A549 (cell line): ENCODE measurements at regions not wholly inside any gene's neighbourhood (a gene's known extent, or its start where the extent isn't known, plus 50 kb on each side); places are given as distances from the start of the nearest gene placed in this dataset.

Experiments used
- HEYL ChIP-seq: fragments of 250-450 bp; sonication (Bioruptor Pico); IDR thresholded peaks from 2 replicates; pipeline ENCODE4 v1.8.0; 2021; ENCODE audit warnings: mild to moderate bottlenecking, moderate library complexity
- KDM1A ChIP-seq: fragments of 200-600 bp; sonication (generic); IDR thresholded peaks from 2 replicates; pipeline ENCODE4 v1.6.1; 2016; ENCODE audit warnings: low read depth, mild to moderate bottlenecking
- MAZ ChIP-seq: fragments of 150-350 bp; IDR thresholded peaks from 2 replicates; pipeline ENCODE4 v1.6.1; 2014; ENCODE audit warnings: antibody characterized with exemption, low read depth, low read length, borderline replicate concordance
- TF ChIP-seq, protein P1 (sequence below): IDR thresholded peaks from 2 replicates; pipeline ENCODE4 v1.6.1; 2012
- TF ChIP-seq, protein P2 (sequence below): fragments of >200 bp; sonication (Bioruptor Twin); formaldehyde crosslinking; IDR thresholded peaks from 3 replicates; pipeline ENCODE4 v1.5.1; 2016
- TF ChIP-seq, protein P3 (sequence below): fragments of 200-600 bp; sonication (generic); IDR thresholded peaks from 2 replicates; pipeline ENCODE4 v1.6.1; 2016; ENCODE audit warnings: antibody characterized with exemption, mild to moderate bottlenecking, moderate library complexity

DNA sequence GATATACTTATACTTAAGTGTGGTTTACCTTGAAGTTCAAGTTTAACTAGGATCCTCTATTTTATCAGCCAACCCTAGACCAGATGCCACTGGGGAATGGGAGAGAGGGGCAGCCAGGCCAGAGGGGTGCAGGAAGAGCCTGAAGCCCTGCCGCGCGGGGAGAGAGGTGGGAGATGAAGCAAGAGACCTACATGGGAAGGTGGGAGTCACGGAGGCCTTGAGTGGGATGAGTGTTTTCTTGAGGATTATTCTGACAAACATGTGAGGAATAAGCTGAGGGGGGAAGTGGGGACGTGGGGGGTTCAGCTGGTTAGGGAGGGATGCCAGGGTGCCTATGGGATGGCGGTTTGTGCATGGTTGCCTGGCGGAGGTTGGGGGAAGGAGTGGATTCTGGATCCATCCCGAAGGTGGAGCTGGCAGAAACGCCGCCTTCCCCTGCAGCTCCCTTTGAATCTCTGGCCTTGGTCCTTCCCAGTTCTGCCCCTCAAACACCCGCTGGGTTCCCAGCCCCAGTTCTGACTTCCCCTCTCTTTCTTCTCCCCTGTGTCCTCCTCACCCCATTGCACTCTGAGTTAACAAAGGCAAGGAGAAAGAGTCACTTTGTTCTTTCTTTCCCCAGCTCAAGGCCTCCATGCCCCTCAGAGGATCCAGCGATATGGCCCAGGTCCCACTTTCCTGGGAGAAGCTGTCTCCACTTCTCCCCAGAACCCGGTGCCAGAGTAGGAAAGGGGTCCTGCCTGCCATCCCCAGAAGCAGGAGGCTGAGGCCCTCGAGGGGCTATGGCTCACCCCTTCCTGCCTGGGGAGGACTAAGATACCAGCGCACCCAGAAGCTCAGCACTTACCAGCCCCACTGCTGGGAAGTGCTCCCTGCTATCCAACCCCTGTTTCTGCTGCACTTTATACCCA is 274.2 kb downstream of the UACA start:
- TF ChIP-seq, protein P1, sequence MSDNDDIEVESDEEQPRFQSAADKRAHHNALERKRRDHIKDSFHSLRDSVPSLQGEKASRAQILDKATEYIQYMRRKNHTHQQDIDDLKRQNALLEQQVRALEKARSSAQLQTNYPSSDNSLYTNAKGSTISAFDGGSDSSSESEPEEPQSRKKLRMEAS: no peak
- TF ChIP-seq, protein P2, sequence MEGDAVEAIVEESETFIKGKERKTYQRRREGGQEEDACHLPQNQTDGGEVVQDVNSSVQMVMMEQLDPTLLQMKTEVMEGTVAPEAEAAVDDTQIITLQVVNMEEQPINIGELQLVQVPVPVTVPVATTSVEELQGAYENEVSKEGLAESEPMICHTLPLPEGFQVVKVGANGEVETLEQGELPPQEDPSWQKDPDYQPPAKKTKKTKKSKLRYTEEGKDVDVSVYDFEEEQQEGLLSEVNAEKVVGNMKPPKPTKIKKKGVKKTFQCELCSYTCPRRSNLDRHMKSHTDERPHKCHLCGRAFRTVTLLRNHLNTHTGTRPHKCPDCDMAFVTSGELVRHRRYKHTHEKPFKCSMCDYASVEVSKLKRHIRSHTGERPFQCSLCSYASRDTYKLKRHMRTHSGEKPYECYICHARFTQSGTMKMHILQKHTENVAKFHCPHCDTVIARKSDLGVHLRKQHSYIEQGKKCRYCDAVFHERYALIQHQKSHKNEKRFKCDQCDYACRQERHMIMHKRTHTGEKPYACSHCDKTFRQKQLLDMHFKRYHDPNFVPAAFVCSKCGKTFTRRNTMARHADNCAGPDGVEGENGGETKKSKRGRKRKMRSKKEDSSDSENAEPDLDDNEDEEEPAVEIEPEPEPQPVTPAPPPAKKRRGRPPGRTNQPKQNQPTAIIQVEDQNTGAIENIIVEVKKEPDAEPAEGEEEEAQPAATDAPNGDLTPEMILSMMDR: no peak
- TF ChIP-seq MAZ (no peak), KDM1A (no peak), HEYL (CRISPR knock-in tag) (no peak)
- TF ChIP-seq, protein P3, sequence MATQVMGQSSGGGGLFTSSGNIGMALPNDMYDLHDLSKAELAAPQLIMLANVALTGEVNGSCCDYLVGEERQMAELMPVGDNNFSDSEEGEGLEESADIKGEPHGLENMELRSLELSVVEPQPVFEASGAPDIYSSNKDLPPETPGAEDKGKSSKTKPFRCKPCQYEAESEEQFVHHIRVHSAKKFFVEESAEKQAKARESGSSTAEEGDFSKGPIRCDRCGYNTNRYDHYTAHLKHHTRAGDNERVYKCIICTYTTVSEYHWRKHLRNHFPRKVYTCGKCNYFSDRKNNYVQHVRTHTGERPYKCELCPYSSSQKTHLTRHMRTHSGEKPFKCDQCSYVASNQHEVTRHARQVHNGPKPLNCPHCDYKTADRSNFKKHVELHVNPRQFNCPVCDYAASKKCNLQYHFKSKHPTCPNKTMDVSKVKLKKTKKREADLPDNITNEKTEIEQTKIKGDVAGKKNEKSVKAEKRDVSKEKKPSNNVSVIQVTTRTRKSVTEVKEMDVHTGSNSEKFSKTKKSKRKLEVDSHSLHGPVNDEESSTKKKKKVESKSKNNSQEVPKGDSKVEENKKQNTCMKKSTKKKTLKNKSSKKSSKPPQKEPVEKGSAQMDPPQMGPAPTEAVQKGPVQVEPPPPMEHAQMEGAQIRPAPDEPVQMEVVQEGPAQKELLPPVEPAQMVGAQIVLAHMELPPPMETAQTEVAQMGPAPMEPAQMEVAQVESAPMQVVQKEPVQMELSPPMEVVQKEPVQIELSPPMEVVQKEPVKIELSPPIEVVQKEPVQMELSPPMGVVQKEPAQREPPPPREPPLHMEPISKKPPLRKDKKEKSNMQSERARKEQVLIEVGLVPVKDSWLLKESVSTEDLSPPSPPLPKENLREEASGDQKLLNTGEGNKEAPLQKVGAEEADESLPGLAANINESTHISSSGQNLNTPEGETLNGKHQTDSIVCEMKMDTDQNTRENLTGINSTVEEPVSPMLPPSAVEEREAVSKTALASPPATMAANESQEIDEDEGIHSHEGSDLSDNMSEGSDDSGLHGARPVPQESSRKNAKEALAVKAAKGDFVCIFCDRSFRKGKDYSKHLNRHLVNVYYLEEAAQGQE: no peak
